H54 (cell line): ENCODE measurements at regions not wholly inside any gene's neighbourhood (a gene's known extent, or its start where the extent isn't known, plus 50 kb on each side); places are given as distances from the start of the nearest gene placed in this dataset.

ENCODE experiments used
- DNase-seq: peaks from one replicate; pipeline ENCODE4 v3.0.0; 2011; ENCODE audit warnings: low spot score, mixed read lengths; ENCODE audit not compliant: insufficient read length
- FAIRE-seq: peaks from 3 replicates; lab custom pipeline; 2011; peaks lifted over from hg19 to GRCh38; lab: Jason Lieb, UNC
- POLR2A ChIP-seq: IDR thresholded peaks from 2 replicates; pipeline ENCODE4 v1.6.1; 2011; ENCODE audit warnings: low read depth, mild to moderate bottlenecking, low read length

GRCh38 chr16:26992666-26993349, 73.9 kb upstream of the C16orf82 start:
- TF ChIP-seq POLR2A: no peak
- FAIRE-seq: no peak
- no peak for DNase-seq

- FAIRE-seq: no peak
- no peak for TF ChIP-seq POLR2A
- no peak for DNase-seq
These were observed 73.2 kb upstream of the C16orf82 start for GRCh38 chr16:26993511-26993910.

- DNase-seq (no peak), FAIRE-seq (no peak)
- TF ChIP-seq POLR2A: no peak
These were observed 72.8 kb upstream of the C16orf82 start for GRCh38 chr16:26993963-26994362.

GRCh38 chr16:26995522-26995921, 71.2 kb upstream of the C16orf82 start:
- no peak for FAIRE-seq
- no peak for TF ChIP-seq POLR2A
- no peak for DNase-seq

- DNase-seq: no peak
- no peak for TF ChIP-seq POLR2A
- no peak for FAIRE-seq
These were observed 61.3 kb upstream of the C16orf82 start for GRCh38 chr16:27005386-27005785.
